ENCODE measurements at regions not wholly inside any gene's neighbourhood (a gene's known extent, or its start where the extent isn't known, plus 50 kb on each side); places are given as distances from the start of the nearest gene placed in this dataset.

DNA sequence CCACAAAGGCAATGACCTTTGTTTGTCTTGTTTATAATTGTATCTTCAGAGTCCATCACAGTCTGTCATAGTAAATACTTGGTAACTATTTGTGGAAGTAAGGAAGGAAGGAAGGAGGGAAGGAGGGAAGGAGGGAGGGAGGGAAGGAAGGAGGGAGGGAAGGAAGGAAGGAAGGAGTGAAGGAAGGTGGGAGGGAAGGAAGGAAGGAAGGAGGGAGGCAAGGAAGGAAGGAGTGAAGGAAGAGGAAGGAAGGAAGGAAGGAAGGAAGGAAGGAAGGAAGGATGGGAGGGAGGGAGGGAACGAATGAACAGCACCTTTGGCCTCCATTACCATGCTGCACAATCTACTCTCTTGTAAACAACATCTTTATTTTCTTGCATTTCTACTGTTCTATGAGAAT, 559.5 kb upstream of the PKN2 start:
- in situ Hi-C loops (cut with HindIII; ENCODE audit: low pct_ligation_motif_present, low sequenced_read_pairs) = no loop called here
- H3K27ac ChIP-seq = no peak overlapping the region
- no peak overlapping the region for H3K4me3 ChIP-seq (ENCODE audit: low read depth, low read length)
- TF ChIP-seq, protein P1, sequence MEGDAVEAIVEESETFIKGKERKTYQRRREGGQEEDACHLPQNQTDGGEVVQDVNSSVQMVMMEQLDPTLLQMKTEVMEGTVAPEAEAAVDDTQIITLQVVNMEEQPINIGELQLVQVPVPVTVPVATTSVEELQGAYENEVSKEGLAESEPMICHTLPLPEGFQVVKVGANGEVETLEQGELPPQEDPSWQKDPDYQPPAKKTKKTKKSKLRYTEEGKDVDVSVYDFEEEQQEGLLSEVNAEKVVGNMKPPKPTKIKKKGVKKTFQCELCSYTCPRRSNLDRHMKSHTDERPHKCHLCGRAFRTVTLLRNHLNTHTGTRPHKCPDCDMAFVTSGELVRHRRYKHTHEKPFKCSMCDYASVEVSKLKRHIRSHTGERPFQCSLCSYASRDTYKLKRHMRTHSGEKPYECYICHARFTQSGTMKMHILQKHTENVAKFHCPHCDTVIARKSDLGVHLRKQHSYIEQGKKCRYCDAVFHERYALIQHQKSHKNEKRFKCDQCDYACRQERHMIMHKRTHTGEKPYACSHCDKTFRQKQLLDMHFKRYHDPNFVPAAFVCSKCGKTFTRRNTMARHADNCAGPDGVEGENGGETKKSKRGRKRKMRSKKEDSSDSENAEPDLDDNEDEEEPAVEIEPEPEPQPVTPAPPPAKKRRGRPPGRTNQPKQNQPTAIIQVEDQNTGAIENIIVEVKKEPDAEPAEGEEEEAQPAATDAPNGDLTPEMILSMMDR (IDR thresholded peaks at IDR 0.05; ENCODE audit: low read depth, low read length, missing control alignments) = no peak
- no peak for DNase-seq
- H3K27me3 ChIP-seq (replicated peaks) = no peaks in the 10 kb centered on the region
- H3K36me3 ChIP-seq (replicated peaks) = no peaks in the 10 kb centered on the region

DNA sequence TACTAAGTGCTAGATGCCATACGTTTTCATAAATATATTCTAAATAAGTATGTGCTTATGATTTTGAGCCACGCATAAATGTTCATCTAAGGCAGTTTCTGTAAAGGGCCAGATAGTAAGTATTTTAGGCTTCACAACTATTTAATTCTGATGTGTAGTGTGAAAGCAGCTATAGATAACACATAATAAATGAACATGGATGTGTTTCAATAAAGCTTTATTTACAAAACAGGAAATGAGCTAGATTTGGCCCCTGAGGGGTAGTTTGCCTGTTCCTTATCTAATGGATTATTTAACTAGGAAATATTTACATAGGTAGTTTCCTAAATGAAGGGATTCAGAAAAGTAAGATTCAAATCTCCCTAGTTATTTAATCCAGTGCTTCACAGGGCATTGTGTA, 557.6 kb upstream of the PKN2 start:
- Histone ChIP-seq H3K27me3 (replicated peaks) (no peaks in the 10 kb centered on the region), H3K27ac (no peak overlapping the region), H3K36me3 (replicated peaks) (no peaks in the 10 kb centered on the region), H3K4me3 (ENCODE audit: low read depth, low read length) (no peak overlapping the region)
- in situ Hi-C loops (cut with HindIII; ENCODE audit: low pct_ligation_motif_present, low sequenced_read_pairs) = no loop called here
- no peak for DNase-seq
- TF ChIP-seq, protein P1 (IDR thresholded peaks at IDR 0.05; ENCODE audit: low read depth, low read length, missing control alignments) = no peak

DNA sequence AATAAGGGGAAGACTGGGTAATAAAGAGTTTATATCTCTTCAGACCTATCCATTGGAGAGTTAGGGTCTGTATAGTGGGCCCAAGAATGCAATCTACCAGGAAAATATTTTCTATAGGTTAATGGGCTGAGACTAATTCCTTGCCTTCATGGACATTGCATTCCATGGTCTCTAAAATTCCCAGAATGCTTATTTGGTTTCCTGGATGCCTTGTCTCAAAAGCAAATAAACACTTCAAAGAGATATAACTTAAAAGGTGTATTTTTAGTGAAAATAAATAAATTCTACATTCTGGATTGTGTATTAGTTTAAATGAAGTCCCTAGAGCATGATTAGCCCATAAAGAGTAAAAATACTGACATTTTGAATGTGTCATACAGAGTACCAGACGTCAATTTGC, 550.1 kb upstream of the PKN2 start:
- TF ChIP-seq, protein P1 (IDR thresholded peaks at IDR 0.05; ENCODE audit: low read depth, low read length, missing control alignments) = no peak
- Histone ChIP-seq H3K4me3 (ENCODE audit: low read depth, low read length) (no peak overlapping the region), H3K27ac (no peak overlapping the region), H3K36me3 (replicated peaks) (no peaks in the 10 kb centered on the region), H3K27me3 (replicated peaks) (no peaks in the 10 kb centered on the region)
- in situ Hi-C loops (cut with HindIII; ENCODE audit: low pct_ligation_motif_present, low sequenced_read_pairs) = no loop called here
- DNase-seq = no peak

DNA sequence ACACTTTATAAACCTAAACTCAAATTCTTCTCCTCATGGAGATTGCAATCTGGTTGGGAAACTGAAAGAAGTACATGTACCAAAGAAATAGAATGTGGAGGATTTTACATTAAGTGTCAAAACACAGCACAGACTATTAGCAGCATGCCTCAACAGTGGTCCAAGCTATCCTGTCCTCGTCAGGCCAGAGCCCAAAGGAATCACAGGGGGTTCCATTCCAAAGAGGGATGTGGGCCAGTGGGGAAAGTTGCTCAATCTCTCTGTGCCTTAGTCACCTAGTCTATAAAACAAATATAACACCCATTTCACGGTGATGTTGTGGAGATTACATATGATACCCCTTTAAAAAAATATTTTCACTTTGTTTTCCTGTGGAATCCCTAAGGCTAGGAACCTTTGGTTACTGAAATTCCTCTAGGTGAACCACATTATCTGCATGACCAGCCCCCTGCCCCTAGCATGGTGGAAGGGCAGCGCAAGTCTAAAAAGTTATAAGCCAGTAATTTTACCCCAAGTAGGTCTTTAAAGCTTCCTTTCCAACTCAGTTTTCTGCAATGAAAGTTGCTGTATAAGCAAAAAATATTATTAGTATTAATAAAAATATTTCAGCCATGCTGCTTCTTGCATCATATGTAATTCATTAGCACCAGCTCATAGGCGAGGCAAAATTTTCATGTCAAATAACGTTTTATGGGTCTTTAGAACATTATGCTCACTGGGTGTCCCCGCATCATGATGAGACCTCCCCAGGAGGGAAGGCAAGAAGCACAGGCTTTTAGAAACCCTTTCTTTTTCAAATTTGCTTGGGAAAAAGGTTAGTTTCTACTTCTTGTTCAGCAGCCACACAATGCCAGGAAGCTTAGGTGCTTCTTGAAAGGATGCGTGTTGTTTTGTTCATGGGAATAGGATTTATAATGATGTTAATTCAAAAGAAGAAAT, 548.8 kb upstream of the PKN2 start:
- Histone ChIP-seq H3K27me3 (replicated peaks) (no peaks in the 10 kb centered on the region), H3K36me3 (replicated peaks) (no peaks in the 10 kb centered on the region), H3K27ac (no peak overlapping the region), H3K4me3 (ENCODE audit: low read depth, low read length) (no peak overlapping the region)
- no peak for DNase-seq
- in situ Hi-C loops (cut with HindIII; ENCODE audit: low pct_ligation_motif_present, low sequenced_read_pairs) = no loop called here
- TF ChIP-seq, protein P1 (IDR thresholded peaks at IDR 0.05; ENCODE audit: low read depth, low read length, missing control alignments) = no peak

DNA sequence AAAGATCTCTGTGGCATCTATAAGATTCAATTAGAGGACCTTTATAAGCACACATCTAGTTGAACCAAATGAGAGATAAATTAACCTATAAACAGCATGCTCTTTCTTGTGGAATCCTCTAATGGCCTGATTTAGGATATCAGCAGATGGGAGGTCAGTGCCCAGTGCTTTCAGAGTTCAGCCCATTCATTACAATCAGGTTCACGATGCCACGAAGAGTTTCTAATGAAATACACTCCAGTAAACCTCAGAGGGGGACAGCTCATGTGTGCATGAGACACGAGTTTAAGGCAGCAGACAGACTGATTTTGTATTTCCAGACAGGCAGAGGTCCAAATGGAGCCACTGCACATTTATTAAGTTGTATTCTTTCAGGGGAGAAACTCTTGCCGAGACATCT, 544.4 kb upstream of the PKN2 start:
- no peak for DNase-seq

More for the DNA sequence above, 544.4 kb upstream of the PKN2 start:
- H3K27me3 ChIP-seq (replicated peaks) = no peaks in the 10 kb centered on the region
- TF ChIP-seq, protein P1 (IDR thresholded peaks at IDR 0.05; ENCODE audit: low read depth, low read length, missing control alignments) = no peak
- H3K27ac ChIP-seq = no peak overlapping the region
- H3K36me3 ChIP-seq (replicated peaks) = no peaks in the 10 kb centered on the region
- in situ Hi-C loops (cut with HindIII; ENCODE audit: low pct_ligation_motif_present, low sequenced_read_pairs) = no loop called here
- no peak overlapping the region for H3K4me3 ChIP-seq (ENCODE audit: low read depth, low read length)

Measured in brain microvascular endothelial cell (primary cell).